Thyroid gland (tissue), 4 donors: ENCODE measurements at regions not wholly inside any gene's neighbourhood (a gene's known extent, or its start where the extent isn't known, plus 50 kb on each side); places are given as distances from the start of the nearest gene placed in this dataset.

ENCODE experiments used
- DNase-seq, 2 donors: peaks; one replicate each; pipeline ENCODE4 v3.0.0-alpha.2; 2019
- H3K27ac ChIP-seq, 3 donors: fragments of 200-600 bp; sonication (generic); 1 replicate in 2 of 3; 2 replicates in 1 of 3; pipeline ENCODE4 v1.5.1; 2016 to 2019; ENCODE audit warnings: mild to moderate bottlenecking in 1 of 3, moderate library complexity in 1 of 3
- H3K27me3 ChIP-seq: fragments of 200-600 bp; sonication (generic); one replicate; pipeline ENCODE4 v1.5.1; 2019
- H3K36me3 ChIP-seq, 2 donors: fragments of 200-600 bp; sonication (generic); one replicate each; pipeline ENCODE4 v1.5.1; 2016 to 2019
- H3K4me1 ChIP-seq, 2 donors: fragments of 200-600 bp; sonication (generic); one replicate each; pipeline ENCODE4 v1.5.1; 2017 to 2019
- H3K4me3 ChIP-seq, 3 donors: fragments of 200-600 bp; sonication (generic); replicated peaks in 1 of 3; 1 replicate in 2 of 3; 2 replicates in 1 of 3; pipeline ENCODE4 v1.5.1; 2016; ENCODE audit warnings: mild to moderate bottlenecking in 1 of 3
- H3K9me3 ChIP-seq: fragments of 200-600 bp; sonication (generic); one replicate; pipeline ENCODE4 v1.5.1; 2017
- CTCF ChIP-seq, 6 experiments: fragments of 200-600 bp in 3 of 6; fragments of 450-650 bp in 3 of 6; sonication (generic) in 3 of 6; IDR thresholded peaks; one replicate each; pipeline ENCODE4 v1.5.1; 2016 to 2019; ENCODE audit warnings: antibody characterized with exemption in 6 of 6, mild to moderate bottlenecking in 2 of 6, inconsistent platforms in 1 of 6, moderate library complexity in 1 of 6
- POLR2A ChIP-seq, 2 donors: fragments of 450-650 bp; IDR thresholded peaks; one replicate each; pipeline ENCODE4 v1.6.1; 2017; ENCODE audit warnings: antibody characterized with exemption in 2 of 2, mild to moderate bottlenecking in 2 of 2, moderate library complexity in 1 of 2
- WGBS, 2 donors: methylation state at CpG; one replicate each; pipeline ENCODE4 v1.1.5; 2017; 5-methylcytosine and 5-hydroxymethylcytosine counted together
- intact Hi-C: fragments of 100-400 bp; cut with DNase I; formaldehyde crosslinking; loops from one replicate; pipeline ENCODE4 v1.15.1; 2023

GRCh38 chr4:20486433-20486832 is 213.8 kb upstream of the PACRGL start:
- no peak overlapping the region for H3K4me3 ChIP-seq
- H3K36me3 ChIP-seq: no peaks in the 10 kb centered on the region
- H3K27me3 ChIP-seq: no peaks in the 10 kb centered on the region
- H3K9me3 ChIP-seq: no peaks in the 10 kb centered on the region
- TF ChIP-seq CTCF (IDR thresholded peaks at IDR 0.05) (no peak), POLR2A (IDR thresholded peaks at IDR 0.05) (no peak)
- H3K27ac ChIP-seq: no peak overlapping the region
- no peak for DNase-seq
- 66 to 80% methylated on average over 1 of the region's 1 CpG for WGBS, 2 donors
- intact Hi-C loops: no loop called here
- H3K4me1 ChIP-seq: no peaks in the 10 kb centered on the region

GRCh38 chr4:20487446-20487845 is 212.8 kb upstream of the PACRGL start:
- intact Hi-C loops: no loop called here
- DNase-seq: no peak
- H3K4me3 ChIP-seq: no peak overlapping the region
- H3K36me3 ChIP-seq: no peaks in the 10 kb centered on the region
- no peaks in the 10 kb centered on the region for H3K4me1 ChIP-seq
- H3K27ac ChIP-seq: no peak overlapping the region
- H3K27me3 ChIP-seq: no peaks in the 10 kb centered on the region
- WGBS, 2 donors: 78 to 82% methylated on average over 4 of the region's 4 CpGs
- no peaks in the 10 kb centered on the region for H3K9me3 ChIP-seq
- no peak for TF ChIP-seq POLR2A (IDR thresholded peaks at IDR 0.05)
- no peak for TF ChIP-seq CTCF (IDR thresholded peaks at IDR 0.05)

GRCh38 chr4:20487852-20488251 is 212.4 kb upstream of the PACRGL start:
- Histone ChIP-seq H3K4me1 (no peaks in the 10 kb centered on the region), H3K27ac (no peak overlapping the region), H3K27me3 (no peaks in the 10 kb centered on the region), H3K9me3 (no peaks in the 10 kb centered on the region), H3K4me3 (no peak overlapping the region), H3K36me3 (no peaks in the 10 kb centered on the region)
- TF ChIP-seq CTCF (IDR thresholded peaks at IDR 0.05) (no peak), POLR2A (IDR thresholded peaks at IDR 0.05) (no peak)
- intact Hi-C loops: no loop called here
- 69 to 83% methylated on average over 1 of the region's 1 CpG for WGBS, 2 donors
- DNase-seq: no peak

GRCh38 chr4:20490734-20491133 is 209.5 kb upstream of the PACRGL start:
- H3K27me3 ChIP-seq: no peaks in the 10 kb centered on the region
- no peak for DNase-seq
- H3K27ac ChIP-seq: no peak overlapping the region
- H3K36me3 ChIP-seq: no peaks in the 10 kb centered on the region
- no peaks in the 10 kb centered on the region for H3K4me1 ChIP-seq
- H3K4me3 ChIP-seq: no peak overlapping the region
- no peaks in the 10 kb centered on the region for H3K9me3 ChIP-seq
- WGBS, 2 donors: 56 to 64% methylated on average over 3 of the region's 3 CpGs
- intact Hi-C loops: no loop called here
- TF ChIP-seq CTCF (IDR thresholded peaks at IDR 0.05): no peak
- TF ChIP-seq POLR2A (IDR thresholded peaks at IDR 0.05): no peak

GRCh38 chr4:20493761-20494353 is 206.4 kb upstream of the PACRGL start:
- H3K4me3 ChIP-seq: no peak overlapping the region
- H3K9me3 ChIP-seq: no peaks in the 10 kb centered on the region
- H3K27me3 ChIP-seq: no peaks in the 10 kb centered on the region
- no peaks in the 10 kb centered on the region for H3K36me3 ChIP-seq
- no peak for DNase-seq
- no peak overlapping the region for H3K27ac ChIP-seq
- intact Hi-C loops: no loop called here
- no peaks in the 10 kb centered on the region for H3K4me1 ChIP-seq
- TF ChIP-seq POLR2A (IDR thresholded peaks at IDR 0.05): no peak
- TF ChIP-seq CTCF (IDR thresholded peaks at IDR 0.05): no peak
- WGBS, 2 donors: 88 to 90% methylated on average over 1 of the region's 1 CpG
